ENCODE measurements at regions not wholly inside any gene's neighbourhood (a gene's known extent, or its start where the extent isn't known, plus 50 kb on each side); places are given as distances from the start of the nearest gene placed in this dataset.

DNA sequence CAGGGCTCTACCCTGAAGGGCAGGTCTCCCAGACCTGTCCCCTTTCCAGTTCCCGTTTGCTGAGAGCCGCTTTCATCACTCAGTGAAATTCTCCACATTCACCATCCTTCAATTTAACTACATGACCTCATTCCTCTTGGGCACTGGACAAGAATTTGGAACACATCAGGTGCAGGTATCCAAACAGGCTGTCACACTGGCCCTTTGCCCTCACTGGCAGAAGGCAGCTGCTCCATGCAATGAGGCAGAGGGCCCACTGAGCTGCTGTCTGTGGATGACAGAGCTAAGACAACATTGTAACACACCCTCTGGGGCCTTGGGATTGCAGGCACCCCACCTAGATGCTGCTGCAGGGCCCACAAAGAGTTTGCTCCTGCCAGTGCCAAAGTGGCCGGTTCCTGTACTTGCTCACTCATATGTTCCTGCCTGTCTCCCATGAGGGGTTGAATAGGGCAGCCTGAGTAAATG lies 55.1 kb downstream of the ACTL7B start:
- TF ChIP-seq, protein P1, sequence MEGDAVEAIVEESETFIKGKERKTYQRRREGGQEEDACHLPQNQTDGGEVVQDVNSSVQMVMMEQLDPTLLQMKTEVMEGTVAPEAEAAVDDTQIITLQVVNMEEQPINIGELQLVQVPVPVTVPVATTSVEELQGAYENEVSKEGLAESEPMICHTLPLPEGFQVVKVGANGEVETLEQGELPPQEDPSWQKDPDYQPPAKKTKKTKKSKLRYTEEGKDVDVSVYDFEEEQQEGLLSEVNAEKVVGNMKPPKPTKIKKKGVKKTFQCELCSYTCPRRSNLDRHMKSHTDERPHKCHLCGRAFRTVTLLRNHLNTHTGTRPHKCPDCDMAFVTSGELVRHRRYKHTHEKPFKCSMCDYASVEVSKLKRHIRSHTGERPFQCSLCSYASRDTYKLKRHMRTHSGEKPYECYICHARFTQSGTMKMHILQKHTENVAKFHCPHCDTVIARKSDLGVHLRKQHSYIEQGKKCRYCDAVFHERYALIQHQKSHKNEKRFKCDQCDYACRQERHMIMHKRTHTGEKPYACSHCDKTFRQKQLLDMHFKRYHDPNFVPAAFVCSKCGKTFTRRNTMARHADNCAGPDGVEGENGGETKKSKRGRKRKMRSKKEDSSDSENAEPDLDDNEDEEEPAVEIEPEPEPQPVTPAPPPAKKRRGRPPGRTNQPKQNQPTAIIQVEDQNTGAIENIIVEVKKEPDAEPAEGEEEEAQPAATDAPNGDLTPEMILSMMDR (conservative IDR thresholded peaks at IDR 0.05; ENCODE audit: low read length) = no peak
- no peak for TF ChIP-seq EZH2phosphoT487 (IDR thresholded peaks at IDR 0.05; ENCODE audit: borderline replicate concordance)

Data from Loucy (cell line).